ENCODE measurements at regions not wholly inside any gene's neighbourhood (a gene's known extent, or its start where the extent isn't known, plus 50 kb on each side); places are given as distances from the start of the nearest gene placed in this dataset.

GRCh38 chr15:37246856-37247255 lies 146.5 kb upstream of the MEIS2 start:
- no peak for TF ChIP-seq CTCF (IDR thresholded peaks at IDR 0.05)
- no peak for TF ChIP-seq POLR2AphosphoS5 (IDR thresholded peaks at IDR 0.05)
- no peak for TF ChIP-seq POLR2A (IDR thresholded peaks at IDR 0.05)
- TF ChIP-seq EP300 (IDR thresholded peaks at IDR 0.05) = no peak
